ENCODE measurements at regions not wholly inside any gene's neighbourhood (a gene's known extent, or its start where the extent isn't known, plus 50 kb on each side); places are given as distances from the start of the nearest gene placed in this dataset.
"Not testable (repeated sequence)": the region's sequence is repeated elsewhere in the genome, so short reads cannot be mapped to it uniquely, and the experiment has no call there.

DNA sequence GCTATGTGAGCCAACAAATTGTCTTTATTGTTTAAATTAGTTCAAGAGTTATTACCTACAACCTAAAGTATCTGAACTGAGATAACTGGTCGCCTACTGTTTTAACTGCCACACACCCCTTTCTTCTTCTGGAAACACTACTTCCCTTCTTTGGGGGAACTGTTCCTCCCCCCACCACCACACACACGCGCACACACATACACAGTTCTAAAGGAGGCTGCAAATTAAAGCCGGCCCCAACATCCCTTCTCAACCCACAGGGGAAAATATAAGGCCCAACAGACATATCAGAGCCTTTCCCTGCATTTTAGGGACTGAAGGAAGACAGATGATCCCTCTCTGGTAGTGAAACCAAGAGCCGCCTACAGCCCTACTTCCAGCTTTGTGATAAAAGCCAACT lies 348.0 kb upstream of the JARID2 start:
- POLR2A ChIA-PET, result no interaction called here
- H3K27ac ChIP-seq (ENCODE audit: low read depth, low read length), result no peak overlapping the region
- ATAC-seq (no peak), DNase-seq (ENCODE audit: low read depth, low spot score) (no peak)
- CTCF ChIA-PET, result no interaction called here
- no peaks in the 10 kb centered on the region for H3K79me2 ChIP-seq (ENCODE audit: insufficient read depth, low read length)
- H2AFZ ChIP-seq (ENCODE audit: low read depth, low read length, poor library complexity, severe bottlenecking), result no peak overlapping the region
- H3K27me3 ChIP-seq (ENCODE audit: insufficient read depth, low read length), result no peaks in the 10 kb centered on the region
- BruUV-seq (replicated peaks), result no TSS peak
- TF ChIP-seq SRF (IDR thresholded peaks at IDR 0.05; ENCODE audit: low read depth) (no peak), ZFX (IDR thresholded peaks at IDR 0.05) (no peak), TCF7L2 (IDR thresholded peaks at IDR 0.05; ENCODE audit: borderline replicate concordance, extremely low read depth, insufficient read depth, insufficient read length) (no peak), YY1 (IDR thresholded peaks at IDR 0.05; ENCODE audit: extremely low read depth, insufficient replicate concordance, low read depth, low read length) (no peak), CBX3 (IDR thresholded peaks at IDR 0.05; ENCODE audit: low read depth) (no peak), RAD21 (IDR thresholded peaks at IDR 0.05; ENCODE audit: low read depth) (no peak), SP1 (IDR thresholded peaks at IDR 0.05; ENCODE audit: low read depth) (no peak), ELF1 (IDR thresholded peaks at IDR 0.05; ENCODE audit: borderline replicate concordance, low read depth) (no peak), ZNF274 (IDR thresholded peaks at IDR 0.05; ENCODE audit: low read depth, low read length) (no peak), POLR2A (IDR thresholded peaks at IDR 0.05; ENCODE audit: borderline replicate concordance, extremely low read depth, insufficient read depth, insufficient read length) (no peak), SIN3A (IDR thresholded peaks at IDR 0.05; ENCODE audit: low read depth) (no peak), CEBPB (IDR thresholded peaks at IDR 0.05; ENCODE audit: low read depth) (no peak)
- TF ChIP-seq, protein P1, sequence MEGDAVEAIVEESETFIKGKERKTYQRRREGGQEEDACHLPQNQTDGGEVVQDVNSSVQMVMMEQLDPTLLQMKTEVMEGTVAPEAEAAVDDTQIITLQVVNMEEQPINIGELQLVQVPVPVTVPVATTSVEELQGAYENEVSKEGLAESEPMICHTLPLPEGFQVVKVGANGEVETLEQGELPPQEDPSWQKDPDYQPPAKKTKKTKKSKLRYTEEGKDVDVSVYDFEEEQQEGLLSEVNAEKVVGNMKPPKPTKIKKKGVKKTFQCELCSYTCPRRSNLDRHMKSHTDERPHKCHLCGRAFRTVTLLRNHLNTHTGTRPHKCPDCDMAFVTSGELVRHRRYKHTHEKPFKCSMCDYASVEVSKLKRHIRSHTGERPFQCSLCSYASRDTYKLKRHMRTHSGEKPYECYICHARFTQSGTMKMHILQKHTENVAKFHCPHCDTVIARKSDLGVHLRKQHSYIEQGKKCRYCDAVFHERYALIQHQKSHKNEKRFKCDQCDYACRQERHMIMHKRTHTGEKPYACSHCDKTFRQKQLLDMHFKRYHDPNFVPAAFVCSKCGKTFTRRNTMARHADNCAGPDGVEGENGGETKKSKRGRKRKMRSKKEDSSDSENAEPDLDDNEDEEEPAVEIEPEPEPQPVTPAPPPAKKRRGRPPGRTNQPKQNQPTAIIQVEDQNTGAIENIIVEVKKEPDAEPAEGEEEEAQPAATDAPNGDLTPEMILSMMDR (IDR thresholded peaks at IDR 0.05 in 2 of 3, conservative IDR thresholded peaks at IDR 0.05 in 1 of 3; ENCODE audit: borderline replicate concordance in 1 of 3, insufficient read depth in 1 of 3, low read depth in 2 of 3, low read length in 2 of 3), result no peak
- TF ChIP-seq, protein P2, sequence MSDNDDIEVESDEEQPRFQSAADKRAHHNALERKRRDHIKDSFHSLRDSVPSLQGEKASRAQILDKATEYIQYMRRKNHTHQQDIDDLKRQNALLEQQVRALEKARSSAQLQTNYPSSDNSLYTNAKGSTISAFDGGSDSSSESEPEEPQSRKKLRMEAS (IDR thresholded peaks at IDR 0.05), result no peak
- TF ChIP-seq, protein P3, sequence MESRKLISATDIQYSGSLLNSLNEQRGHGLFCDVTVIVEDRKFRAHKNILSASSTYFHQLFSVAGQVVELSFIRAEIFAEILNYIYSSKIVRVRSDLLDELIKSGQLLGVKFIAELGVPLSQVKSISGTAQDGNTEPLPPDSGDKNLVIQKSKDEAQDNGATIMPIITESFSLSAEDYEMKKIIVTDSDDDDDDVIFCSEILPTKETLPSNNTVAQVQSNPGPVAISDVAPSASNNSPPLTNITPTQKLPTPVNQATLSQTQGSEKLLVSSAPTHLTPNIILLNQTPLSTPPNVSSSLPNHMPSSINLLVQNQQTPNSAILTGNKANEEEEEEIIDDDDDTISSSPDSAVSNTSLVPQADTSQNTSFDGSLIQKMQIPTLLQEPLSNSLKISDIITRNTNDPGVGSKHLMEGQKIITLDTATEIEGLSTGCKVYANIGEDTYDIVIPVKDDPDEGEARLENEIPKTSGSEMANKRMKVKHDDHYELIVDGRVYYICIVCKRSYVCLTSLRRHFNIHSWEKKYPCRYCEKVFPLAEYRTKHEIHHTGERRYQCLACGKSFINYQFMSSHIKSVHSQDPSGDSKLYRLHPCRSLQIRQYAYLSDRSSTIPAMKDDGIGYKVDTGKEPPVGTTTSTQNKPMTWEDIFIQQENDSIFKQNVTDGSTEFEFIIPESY (IDR thresholded peaks at IDR 0.05; ENCODE audit: extremely low read depth, insufficient replicate concordance, low read length), result no peak
- intact Hi-C loops (cut with micrococcal nuclease), result no loop called here
- H3K9ac ChIP-seq (ENCODE audit: low read length), result no peak overlapping the region
- H3K9me2 ChIP-seq (ENCODE audit: insufficient read depth), result no peaks in the 10 kb centered on the region
- no peaks in the 10 kb centered on the region for H3K4me1 ChIP-seq (ENCODE audit: control insufficient read depth in 1 of 2, insufficient read depth in 2 of 2, low read length in 2 of 2)
- H3K4me3 ChIP-seq (replicated peaks in 1 of 2; ENCODE audit: low read depth in 1 of 2, low read length in 2 of 2), result no peak overlapping the region
- no peak overlapping the region for H3K4me2 ChIP-seq (ENCODE audit: low read length)
- no peaks in the 10 kb centered on the region for H4K20me1 ChIP-seq (ENCODE audit: insufficient read depth)
- no peaks in the 10 kb centered on the region for H3K36me3 ChIP-seq (ENCODE audit: control insufficient read depth in 1 of 2, insufficient read depth in 2 of 2, low read length in 2 of 2)
- RAD21 ChIA-PET (ENCODE audit: low non-redundant PET in 1 of 2, low total read pairs in 2 of 2, uncharacterized antibody in 2 of 2, unreplicated experiment in 2 of 2), result no interaction called here
- no peaks in the 10 kb centered on the region for H3K9me3 ChIP-seq (ENCODE audit: control insufficient read depth in 1 of 2, insufficient read depth in 1 of 2, low read depth in 1 of 2, low read length in 2 of 2)

DNA sequence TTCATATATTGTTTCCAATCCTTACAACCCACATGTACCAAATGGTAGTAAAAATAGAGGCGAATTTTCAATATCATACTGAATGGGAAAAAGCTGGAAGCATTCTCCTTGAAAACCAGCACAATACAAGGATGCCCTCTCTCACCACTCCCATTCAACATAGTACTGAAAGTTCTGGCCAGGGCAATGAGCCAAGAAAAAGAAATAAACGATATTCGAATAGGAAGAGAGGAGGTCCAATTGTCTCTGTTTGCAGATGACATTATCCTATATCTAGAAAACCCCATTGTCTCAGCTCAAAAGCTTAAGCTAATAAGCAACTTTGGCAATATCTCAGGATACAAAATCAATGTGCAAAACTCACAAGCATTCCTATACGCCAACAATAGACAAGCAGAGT lies 346.4 kb upstream of the JARID2 start:
- H3K9me3 ChIP-seq (ENCODE audit: control insufficient read depth in 1 of 2, insufficient read depth in 1 of 2, low read depth in 1 of 2, low read length in 2 of 2); intact Hi-C loops (cut with micrococcal nuclease); H3K27me3 ChIP-seq (ENCODE audit: insufficient read depth, low read length); H3K4me1 ChIP-seq (ENCODE audit: control insufficient read depth in 1 of 2, insufficient read depth in 2 of 2, low read length in 2 of 2); H3K4me2 ChIP-seq (ENCODE audit: low read length); H3K36me3 ChIP-seq (ENCODE audit: control insufficient read depth in 1 of 2, insufficient read depth in 2 of 2, low read length in 2 of 2); H2AFZ ChIP-seq (ENCODE audit: low read depth, low read length, poor library complexity, severe bottlenecking); RAD21 ChIA-PET (ENCODE audit: low non-redundant PET in 1 of 2, low total read pairs in 2 of 2, uncharacterized antibody in 2 of 2, unreplicated experiment in 2 of 2); CTCF ChIA-PET; DNase-seq (ENCODE audit: low read depth, low spot score); H4K20me1 ChIP-seq (ENCODE audit: insufficient read depth); POLR2A ChIA-PET; H3K27ac ChIP-seq (ENCODE audit: low read depth, low read length); BruUV-seq (replicated peaks); H3K9me2 ChIP-seq (ENCODE audit: insufficient read depth); ATAC-seq; H3K9ac ChIP-seq (ENCODE audit: low read length); H3K79me2 ChIP-seq (ENCODE audit: insufficient read depth, low read length); H3K4me3 ChIP-seq (replicated peaks in 1 of 2; ENCODE audit: low read depth in 1 of 2, low read length in 2 of 2): not testable (repeated sequence)

All from HCT116 (cell line).